IMR-90 (cell line): ENCODE measurements at regions not wholly inside any gene's neighbourhood (a gene's known extent, or its start where the extent isn't known, plus 50 kb on each side); places are given as distances from the start of the nearest gene placed in this dataset.

Experiments
- ATAC-seq: fragments of 200-7000 bp; cut with Tn5 transposase; 2 replicates; pipeline ENCODE4 v1.9.1; 2020; ENCODE audit warnings: low read depth, mild to moderate bottlenecking, moderate library complexity
- BruUV-seq: library from RNA; stranded (reverse); fragments of 400-500 nt; replicated peaks from 2 replicates; lab custom pipeline; 2021; lab: Mats Ljungman, UMichigan
- CTCF ChIA-PET: fragments of 300-600 bp; formaldehyde crosslinking; extraction: SDS; loops from one replicate; lab custom pipeline; 2021; ENCODE audit warnings: antibody characterized with exemption; lab: Yijun Ruan, JAX
- POLR2A ChIA-PET: fragments of 300-600 bp; sonication (Branson Sonifier 250); formaldehyde crosslinking; loops from one replicate; lab custom pipeline; 2022; ENCODE audit warnings: antibody characterized with exemption; ENCODE audit not compliant: unreplicated experiment; lab: Charles Lee
- DNase-seq: peaks from one replicate; pipeline ENCODE4 v3.0.0; 2013
- H2AFZ ChIP-seq: replicated peaks from 2 replicates; pipeline ENCODE3; 2013; ENCODE audit warnings: low read length, mild to moderate bottlenecking; ENCODE audit not compliant: poor library complexity
- H2AK5ac ChIP-seq: 2 replicates; pipeline ENCODE4 v1.6.1; 2013; ENCODE audit warnings: low read depth, low read length, inconsistent platforms
- H2AK9ac ChIP-seq: replicated peaks from 2 replicates; pipeline ENCODE3; 2013; ENCODE audit warnings: mild to moderate bottlenecking, low read depth, low read length, moderate library complexity; ENCODE audit not compliant: poor library complexity
- H2BK120ac ChIP-seq: 2 replicates; pipeline ENCODE4 v1.6.1; 2013; ENCODE audit warnings: low read depth, low read length, inconsistent platforms
- H2BK15ac ChIP-seq: 3 replicates; pipeline ENCODE4 v1.6.1; 2013; ENCODE audit warnings: low read depth, low read length, inconsistent platforms
- H2BK20ac ChIP-seq: 2 replicates; pipeline ENCODE4 v1.6.1; 2013; ENCODE audit warnings: low read depth, mild to moderate bottlenecking, inconsistent platforms, low read length, moderate library complexity
- H2BK5ac ChIP-seq: 2 replicates; pipeline ENCODE4 v1.6.1; 2013; ENCODE audit warnings: mild to moderate bottlenecking, low read depth, low read length, inconsistent platforms; ENCODE audit not compliant: poor library complexity, severe bottlenecking
- H3K14ac ChIP-seq: replicated peaks from 2 replicates; pipeline ENCODE4 v1.6.1; 2013; ENCODE audit warnings: low read depth, low read length, inconsistent platforms
- H3K18ac ChIP-seq: 2 replicates; pipeline ENCODE4 v1.6.1; 2013; ENCODE audit warnings: low read depth, low read length, control low read depth
- H3K23ac ChIP-seq: 2 replicates; pipeline ENCODE4 v1.6.1; 2013; ENCODE audit warnings: low read depth, low read length, inconsistent platforms
- H3K27ac ChIP-seq: 2 replicates; pipeline ENCODE4 v1.5.1; 2013; ENCODE audit warnings: mild to moderate bottlenecking, control low read depth, low read length; ENCODE audit not compliant: insufficient read depth
- H3K27me3 ChIP-seq: 2 replicates; pipeline ENCODE4 v1.6.1; 2013; ENCODE audit warnings: low read length; ENCODE audit not compliant: control insufficient read depth, insufficient read depth
- H3K36me3 ChIP-seq: 2 replicates; pipeline ENCODE4 v1.6.1; 2013; ENCODE audit warnings: low read length, mixed read lengths; ENCODE audit not compliant: control insufficient read depth, insufficient read depth
- H3K4ac ChIP-seq: 2 replicates; pipeline ENCODE4 v1.6.1; 2013; ENCODE audit warnings: low read depth, low read length, inconsistent platforms
- H3K4me1 ChIP-seq: 2 replicates; pipeline ENCODE4 v1.6.1; 2013; ENCODE audit warnings: low read length, mixed read lengths; ENCODE audit not compliant: control insufficient read depth, insufficient read depth
- H3K4me2 ChIP-seq: 2 replicates; pipeline ENCODE4 v1.6.1; 2013; ENCODE audit warnings: low read depth, mild to moderate bottlenecking, control low read depth, low read length, moderate library complexity
- H3K4me3 ChIP-seq: 2 replicates; pipeline ENCODE4 v1.5.1; 2013; ENCODE audit warnings: low read depth, mild to moderate bottlenecking, control low read depth, low read length, moderate library complexity; ENCODE audit not compliant: insufficient read depth
- H3K56ac ChIP-seq: 2 replicates; pipeline ENCODE4 v1.6.1; 2013; ENCODE audit warnings: low read length, inconsistent platforms; ENCODE audit not compliant: insufficient read depth; ENCODE audit errors: extremely low read depth
- H3K79me1 ChIP-seq, 2 experiments: 2 replicates each; pipeline ENCODE4 v1.6.1; 2013; ENCODE audit warnings: low read length in 2 of 2, inconsistent platforms in 1 of 2, low read depth in 1 of 2
- H3K9ac ChIP-seq: 2 replicates; pipeline ENCODE4 v1.6.1; 2013; ENCODE audit warnings: low read depth, low read length, control low read depth
- H3K9me1 ChIP-seq: 2 replicates; pipeline ENCODE4 v1.6.1; 2013; ENCODE audit warnings: low read length, inconsistent platforms; ENCODE audit not compliant: insufficient read depth
- H3K9me3 ChIP-seq: 2 replicates; pipeline ENCODE4 v1.6.1; 2013; ENCODE audit warnings: low read length; ENCODE audit not compliant: control insufficient read depth, insufficient read depth
- H4K20me1 ChIP-seq: 2 replicates; pipeline ENCODE4 v1.6.1; 2013; ENCODE audit warnings: low read length, inconsistent platforms; ENCODE audit not compliant: insufficient read depth
- H4K5ac ChIP-seq: 2 replicates; pipeline ENCODE4 v1.6.1; 2013; ENCODE audit warnings: mild to moderate bottlenecking, low read depth, low read length, control low read depth
- H4K8ac ChIP-seq, 2 experiments: 2 replicates each; pipeline ENCODE4 v1.6.1; 2013; ENCODE audit warnings: low read depth in 2 of 2, low read length in 2 of 2, control low read depth in 1 of 2, inconsistent platforms in 1 of 2
- H4K91ac ChIP-seq: 2 replicates; pipeline ENCODE4 v1.6.1; 2013; ENCODE audit warnings: low read depth, low read length, inconsistent platforms; ENCODE audit not compliant: insufficient read depth
- BHLHE40 ChIP-seq: fragments of 150-350 bp; IDR thresholded peaks from 2 replicates; pipeline ENCODE4 v1.6.1; 2016; ENCODE audit warnings: mild to moderate bottlenecking, low read depth, low read length
- CEBPB ChIP-seq: IDR thresholded peaks from 2 replicates; pipeline ENCODE4 v1.6.1; 2012; ENCODE audit warnings: low read depth, low read length, improper control_type of control experiment
- CTCF ChIP-seq: conservative IDR thresholded peaks from 2 replicates; pipeline ENCODE4 v1.5.1; 2012; ENCODE audit warnings: mild to moderate bottlenecking, low read depth, low read length, improper control_type of control experiment
- FOS ChIP-seq: fragments of 150-350 bp; IDR thresholded peaks from 2 replicates; pipeline ENCODE4 v1.6.1; 2016; ENCODE audit warnings: low read depth, low read length
- MAFK ChIP-seq: IDR thresholded peaks from 2 replicates; pipeline ENCODE4 v1.6.1; 2012; ENCODE audit warnings: low read depth, low read length, improper control_type of control experiment
- SMC3 ChIP-seq: fragments of 150-350 bp; IDR thresholded peaks from 2 replicates; pipeline ENCODE4 v1.6.1; 2016; ENCODE audit warnings: low read depth, mild to moderate bottlenecking, antibody characterized with exemption, low read length, moderate library complexity
- USF2 ChIP-seq: fragments of 150-350 bp; IDR thresholded peaks from 2 replicates; pipeline ENCODE4 v1.6.1; 2017; ENCODE audit warnings: mild to moderate bottlenecking, antibody characterized with exemption, low read length, low read depth
- WGBS, 2 experiments: methylation state at CpG; one replicate each; pipeline versions ENCODE4 v1.1.5 to v1.1.7; 2013; ENCODE audit warnings: missing lambda C conversion rate in 2 of 2; ENCODE audit not compliant: insufficient read length in 1 of 2; ENCODE audit errors: extremely low coverage in 2 of 2; 5-methylcytosine and 5-hydroxymethylcytosine counted together
- dilution Hi-C: fragments of 300-500 bp; cut with HindIII; formaldehyde crosslinking; loops from one replicate; pipeline ENCODE4 v1.14.3; 2018; ENCODE audit warnings: low sequenced_read_pairs; ENCODE audit not compliant: unreplicated experiment
- in situ Hi-C: fragments of 300-500 bp; cut with MboI; formaldehyde crosslinking; loops from 3 replicates; pipeline ENCODE4 v1.14.3; 2019; ENCODE audit warnings: low sequenced_read_pairs, inconsistent platforms, mixed read lengths
- intact Hi-C: fragments of 100-400 bp; cut with micrococcal nuclease; formaldehyde crosslinking; loops from 2 replicates; pipeline ENCODE4 v1.10.0; 2022

GRCh38 chr21:41655259-41655658, 111.6 kb downstream of the RIPK4 start:
- Histone ChIP-seq H4K8ac (no peak overlapping the region), H3K79me1 (no peaks in the 10 kb centered on the region), H2BK15ac (no peak overlapping the region), H2BK120ac (no peak overlapping the region), H3K9me3 (no peaks in the 10 kb centered on the region), H3K4me2 (no peak overlapping the region), H3K9ac (no peak overlapping the region), H3K4me3 (no peak overlapping the region), H4K20me1 (no peaks in the 10 kb centered on the region), H4K5ac (no peak overlapping the region), H3K56ac (no peak overlapping the region), H2AK9ac (no peak overlapping the region), H3K14ac (no peak overlapping the region), H4K91ac (no peak overlapping the region), H3K4ac (no peak overlapping the region), H3K18ac (no peak overlapping the region), H3K27ac (no peak overlapping the region), H2BK5ac (no peak overlapping the region), H3K27me3 (peaks cover 22% of the 10 kb centered on the region), H3K36me3 (no peaks in the 10 kb centered on the region), H2BK20ac (no peak overlapping the region), H3K9me1 (no peaks in the 10 kb centered on the region; the same call in 1 of the 2 replicates), H3K23ac (no peak overlapping the region), H3K4me1 (peaks cover 7% of the 10 kb centered on the region), H2AFZ (no peak overlapping the region), H2AK5ac (no peak overlapping the region)
- dilution Hi-C loops: no loop called here
- ChIA-PET POLR2A (no interaction called here), CTCF (no interaction called here)
- no peak for TF ChIP-seq SMC3
- TF ChIP-seq MAFK: no peak
- no peak for TF ChIP-seq BHLHE40
- no peak for TF ChIP-seq CTCF
- TF ChIP-seq FOS: no peak
- no peak for TF ChIP-seq USF2
- no peak for TF ChIP-seq CEBPB
- BruUV-seq: no TSS peak
- ATAC-seq: no peak
- WGBS, 2 experiments: no CpG with 5 or more reads among the region's 4 CpGs
- in situ Hi-C loops: no loop called here
- intact Hi-C loops: no loop called here
- DNase-seq: no peak
